NCI-H1436 (cell line): ENCODE measurements at regions not wholly inside any gene's neighbourhood (a gene's known extent, or its start where the extent isn't known, plus 50 kb on each side); places are given as distances from the start of the nearest gene placed in this dataset.
"Not testable (repeated sequence)": the region's sequence is repeated elsewhere in the genome, so short reads cannot be mapped to it uniquely, and the experiment has no call there.

ENCODE experiments used
- DNase-seq: peaks from one replicate; lab custom pipeline; 2025; lab: John Stamatoyannopoulos, UW

DNA sequence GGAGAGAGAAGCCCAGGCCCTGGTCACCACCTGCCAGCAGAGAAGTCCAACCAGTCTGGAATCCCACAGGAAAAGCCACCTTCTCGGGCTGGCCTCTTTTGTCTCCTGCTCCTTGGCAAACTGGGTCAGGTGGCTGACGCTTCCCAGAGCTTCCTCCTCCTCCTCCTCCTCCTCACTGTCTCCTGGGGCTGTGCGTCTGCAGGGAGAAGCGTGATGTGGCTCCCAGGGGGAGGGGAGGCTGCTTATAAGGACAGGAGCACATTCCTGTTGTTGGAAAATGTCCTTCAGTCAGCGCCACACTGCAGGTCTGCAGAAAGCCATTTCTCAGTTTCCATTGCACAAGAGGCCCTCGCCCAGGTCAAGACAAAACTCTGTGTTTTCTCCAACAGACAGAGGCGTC lies 1316.5 kb downstream of the BRD1 start:
- DNase-seq: no peak

DNA sequence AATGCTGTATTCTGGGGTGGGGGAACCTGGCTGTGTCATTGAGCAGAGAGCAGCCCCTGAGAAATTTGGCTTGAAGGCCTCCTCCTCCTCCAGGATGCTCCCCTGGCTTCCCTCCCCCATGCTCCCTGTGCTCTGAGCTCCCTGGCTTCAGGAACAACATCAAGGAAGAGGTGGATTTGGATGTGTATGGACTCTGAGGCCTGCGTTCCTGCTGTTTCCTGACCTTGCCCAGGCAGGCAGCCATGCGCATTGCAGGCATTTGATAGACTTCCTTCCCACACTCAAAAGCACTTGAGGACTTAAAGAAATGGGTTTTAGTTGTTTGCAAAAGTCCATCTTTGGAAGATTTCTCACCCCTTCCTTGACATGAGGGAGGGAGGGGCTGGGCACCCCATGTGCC lies 1317.1 kb downstream of the BRD1 start:
- DNase-seq: no peak

DNA sequence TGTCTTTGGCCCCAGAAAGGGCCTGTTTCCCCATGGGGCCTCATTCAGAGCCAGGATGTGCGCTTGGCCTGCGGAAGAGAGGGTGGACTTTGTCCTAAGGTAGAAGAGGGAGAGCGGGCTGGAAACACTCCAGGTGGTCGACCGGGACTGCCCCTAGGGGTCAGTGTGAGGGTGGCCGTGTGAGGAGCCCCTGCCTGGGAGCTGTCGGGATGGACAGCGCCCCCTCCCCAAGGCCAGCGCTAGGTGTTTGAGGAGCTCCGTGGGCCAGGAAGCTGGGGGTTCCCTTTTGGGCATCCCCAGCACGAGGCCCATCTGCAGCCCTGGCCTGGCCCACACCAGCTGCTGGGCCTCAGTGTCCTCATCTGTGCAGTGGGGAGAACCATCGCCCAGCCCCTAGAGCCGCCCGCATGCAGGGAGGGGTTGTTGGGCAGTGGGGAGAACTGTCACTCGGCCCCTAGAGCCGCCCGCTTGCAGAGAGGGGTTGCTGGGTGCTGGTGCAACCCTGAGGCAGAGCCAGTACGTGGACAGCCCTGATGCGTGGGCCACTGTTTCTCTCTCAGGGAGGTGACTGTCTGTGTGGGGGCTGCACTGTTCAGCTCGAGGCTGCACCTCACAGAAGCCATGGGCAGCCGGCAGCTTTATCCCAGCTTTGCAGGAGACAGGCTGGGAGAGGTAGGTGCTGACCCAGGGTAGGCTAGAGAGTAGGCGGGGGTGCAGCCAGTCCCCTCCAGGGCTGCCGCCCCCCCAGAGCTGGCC lies 1319.9 kb downstream of the BRD1 start:
- DNase-seq: no peak

DNA sequence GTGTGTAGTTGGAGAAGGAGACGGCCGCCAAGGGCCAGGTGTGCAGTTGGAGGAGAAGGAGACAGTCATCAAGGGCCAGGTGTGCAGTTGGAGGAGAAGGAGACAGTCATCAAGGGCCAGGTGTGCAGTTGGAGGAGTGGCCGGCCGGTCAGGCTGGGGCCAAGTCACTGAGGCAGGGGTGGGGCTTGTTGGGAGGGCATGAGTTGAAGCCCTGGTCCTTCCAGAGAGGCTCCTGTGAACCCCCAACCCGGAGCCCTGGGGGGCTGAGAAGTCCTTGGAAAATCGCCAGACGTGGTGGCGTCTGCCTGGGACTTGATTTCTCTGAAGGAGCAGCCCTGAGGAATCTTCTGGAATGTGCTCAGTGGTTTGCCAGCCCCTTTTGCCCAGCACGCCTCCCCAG lies 1320.5 kb downstream of the BRD1 start:
- DNase-seq: no peak

DNA sequence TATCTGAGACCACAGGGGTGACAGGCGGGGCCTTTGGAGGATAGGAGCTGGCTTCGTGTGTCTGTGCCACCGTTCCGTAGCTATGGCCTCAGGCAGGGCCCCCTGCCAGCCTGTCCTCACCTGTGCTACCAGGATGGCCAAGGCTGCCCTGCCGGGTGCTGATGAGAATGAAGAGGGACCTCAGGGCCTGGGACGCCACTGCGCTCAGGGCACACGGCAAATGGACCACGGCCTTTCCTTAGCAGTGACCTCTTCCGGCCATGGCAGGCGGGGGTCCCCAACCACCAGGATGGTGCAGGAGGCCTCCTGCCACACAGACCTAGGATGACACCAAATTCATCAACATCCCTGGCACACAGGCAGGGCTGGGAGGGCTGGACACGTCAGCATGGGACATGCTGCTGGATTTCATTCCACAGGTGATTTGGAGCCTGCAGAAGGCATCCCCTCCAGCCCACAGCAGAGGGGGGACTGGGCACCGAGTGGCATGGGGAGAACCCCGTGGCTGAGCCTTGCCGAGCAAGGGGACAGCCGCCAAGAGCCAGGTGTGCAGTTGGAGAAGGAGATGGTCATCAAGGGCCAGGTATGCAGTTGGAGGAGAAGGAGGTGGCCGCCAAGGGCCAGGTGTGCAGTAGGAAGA lies 1321.0 kb downstream of the BRD1 start:
- no peak for DNase-seq

DNA sequence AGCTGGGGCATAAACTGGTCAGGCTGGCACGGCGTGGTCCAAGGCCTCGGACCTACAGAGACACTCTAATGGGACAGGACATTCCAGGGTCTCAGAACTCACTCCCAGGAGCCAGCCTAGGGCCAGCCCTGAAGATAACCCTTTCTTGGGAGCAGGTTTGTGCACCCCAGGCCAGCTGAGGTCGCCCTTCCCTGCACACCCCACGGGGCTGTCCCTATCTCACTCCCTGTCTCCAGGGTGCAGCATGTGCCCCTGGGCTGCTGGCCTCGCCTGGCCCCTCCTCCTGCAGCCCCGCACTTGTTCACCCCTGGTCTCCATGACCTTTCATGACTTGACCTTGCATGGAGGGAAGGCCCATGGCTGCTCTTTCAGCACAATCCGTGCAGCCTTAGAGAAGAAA lies 1321.8 kb downstream of the BRD1 start:
- no peak for DNase-seq

DNA sequence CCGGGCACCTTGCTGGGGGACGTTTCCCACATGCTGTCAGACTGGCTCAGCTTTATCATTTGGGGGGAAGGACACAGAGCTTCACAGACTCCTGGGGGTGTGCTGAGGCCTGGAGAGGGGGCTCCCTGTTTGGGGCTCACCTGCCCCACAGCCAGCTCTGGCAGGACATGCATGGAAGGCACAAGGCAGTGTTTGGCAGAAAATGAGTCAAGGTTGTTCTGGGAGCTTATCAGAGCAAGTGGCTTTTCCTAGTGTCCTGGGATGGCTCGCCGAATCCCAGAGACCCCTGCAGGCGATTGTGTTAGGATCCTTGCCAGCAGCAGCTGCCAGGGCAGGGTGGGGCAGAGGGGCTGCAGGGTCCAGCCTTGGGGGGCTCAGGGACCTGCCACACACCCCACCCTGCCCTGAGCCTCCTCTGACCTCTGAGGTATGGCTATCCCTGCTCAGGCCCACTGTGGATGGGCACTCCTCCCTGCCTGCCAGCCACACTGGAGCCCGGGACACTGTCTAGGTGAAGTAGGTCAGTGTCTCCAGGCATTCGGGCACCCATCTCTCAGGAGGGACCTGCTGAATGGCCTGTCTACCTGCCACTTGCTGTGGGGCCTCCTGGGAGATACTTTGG lies 1323.0 kb downstream of the BRD1 start:
- DNase-seq: no peak

DNA sequence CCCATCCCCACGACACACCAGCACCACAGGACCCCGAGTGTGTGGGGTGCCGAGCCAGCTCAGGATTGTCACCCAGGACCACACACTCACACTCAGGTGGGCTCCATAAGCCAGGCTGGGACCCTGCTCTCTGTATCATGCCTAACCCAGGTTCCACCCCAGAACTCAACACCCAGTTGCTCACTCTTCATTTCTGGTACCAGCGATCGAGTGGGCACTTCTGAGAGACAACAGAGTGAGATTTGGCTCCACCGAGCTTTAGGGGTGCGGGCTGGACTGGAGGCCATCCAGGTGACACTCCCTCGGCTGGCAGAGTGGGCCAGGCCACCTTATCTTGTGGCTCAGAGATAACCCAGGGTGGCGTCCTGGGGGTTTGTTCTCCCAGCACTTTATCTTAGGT lies 1323.8 kb downstream of the BRD1 start:
- DNase-seq: no peak

DNA sequence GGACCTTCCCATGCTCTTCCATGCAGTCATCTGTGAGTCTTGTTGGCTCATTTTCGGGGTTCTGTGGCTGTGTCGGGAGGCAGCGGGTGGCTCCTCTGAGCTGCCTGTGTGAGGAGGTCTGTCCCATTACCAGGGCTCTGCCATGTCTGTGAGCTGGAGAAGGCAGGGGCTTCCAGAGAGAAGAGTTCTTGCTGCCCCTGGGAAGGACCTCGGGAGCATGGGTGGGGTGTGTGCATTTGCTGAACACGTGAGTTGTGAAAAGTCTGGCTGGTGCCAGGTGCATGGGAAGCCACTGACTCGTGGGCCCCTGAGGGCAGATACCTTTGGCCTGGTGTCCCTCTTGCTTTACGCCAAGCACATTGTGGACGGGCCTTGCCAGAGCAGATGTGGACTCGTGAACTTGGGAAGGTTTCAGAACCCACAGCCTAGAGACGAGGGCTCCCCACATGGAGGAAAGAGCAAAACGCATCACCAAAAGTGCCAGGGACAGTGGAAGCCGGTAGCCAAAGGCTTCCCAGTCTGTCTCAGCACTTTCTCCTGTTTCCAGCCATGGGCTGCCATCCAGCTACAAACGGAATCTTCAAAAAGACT lies 1324.5 kb downstream of the BRD1 start:
- no peak for DNase-seq

DNA sequence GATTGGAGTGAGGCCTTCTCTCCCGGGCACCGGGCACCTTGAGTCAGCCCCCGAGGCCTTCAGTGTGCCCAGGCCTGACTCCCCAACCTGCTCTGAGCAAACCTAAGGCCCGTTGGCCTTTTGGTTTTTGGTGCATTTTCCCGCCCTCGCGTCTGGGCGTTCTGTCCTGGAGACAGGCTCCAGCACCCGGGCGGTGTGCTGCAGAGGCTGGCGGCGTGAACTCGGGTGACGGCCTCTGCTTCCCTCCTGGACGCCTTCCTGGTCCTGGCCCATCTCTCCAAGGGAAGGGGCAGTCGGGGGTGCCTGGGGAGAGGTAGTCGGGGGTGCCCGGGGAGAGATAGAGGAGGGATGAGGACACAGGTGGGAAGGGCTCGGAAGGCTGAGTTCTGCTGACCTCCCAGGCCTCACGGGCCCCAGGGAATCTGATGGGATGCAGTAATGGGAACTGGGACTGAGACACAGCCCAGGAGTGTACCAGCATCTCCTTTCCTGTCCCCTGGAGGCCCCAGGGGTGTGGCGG lies 1326.4 kb downstream of the BRD1 start:
- no peak for DNase-seq

DNA sequence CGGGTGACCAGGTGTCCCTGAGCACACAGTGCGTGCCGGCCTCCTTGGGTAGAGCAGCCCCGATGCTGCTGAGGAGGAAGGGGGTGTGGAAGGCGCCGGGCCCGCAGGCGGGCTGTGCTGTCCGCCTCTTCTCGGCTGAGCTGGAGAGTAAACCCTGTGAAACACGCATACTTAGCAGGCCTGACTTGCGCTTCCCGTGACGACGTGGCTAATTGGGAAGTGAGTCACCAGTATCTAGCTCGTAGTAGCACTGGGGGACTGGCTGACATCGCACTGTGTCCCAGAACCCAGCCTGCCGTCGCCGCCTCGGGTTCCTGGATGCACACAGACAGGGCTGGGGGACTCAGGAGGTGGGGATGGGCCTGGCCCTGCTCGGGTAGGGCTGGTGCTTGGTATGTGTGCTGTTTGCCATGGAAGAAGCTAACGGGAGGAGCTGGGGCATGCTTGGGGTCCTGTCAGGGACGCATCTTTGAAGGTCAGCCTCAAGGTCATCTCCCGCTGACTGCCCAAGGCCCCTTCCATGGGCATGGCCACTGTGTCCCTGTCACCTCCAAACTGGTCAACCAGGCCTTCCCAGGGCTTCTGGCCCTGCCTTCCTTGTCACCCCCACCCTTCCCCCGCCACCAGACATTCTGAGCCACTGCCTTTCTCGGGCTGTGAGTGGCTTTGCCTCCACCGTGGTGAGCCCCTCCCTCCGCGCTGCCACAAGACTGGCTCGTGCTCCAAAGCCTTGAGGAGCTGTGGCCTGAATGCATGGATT lies 1327.0 kb downstream of the BRD1 start:
- DNase-seq: no peak

DNA sequence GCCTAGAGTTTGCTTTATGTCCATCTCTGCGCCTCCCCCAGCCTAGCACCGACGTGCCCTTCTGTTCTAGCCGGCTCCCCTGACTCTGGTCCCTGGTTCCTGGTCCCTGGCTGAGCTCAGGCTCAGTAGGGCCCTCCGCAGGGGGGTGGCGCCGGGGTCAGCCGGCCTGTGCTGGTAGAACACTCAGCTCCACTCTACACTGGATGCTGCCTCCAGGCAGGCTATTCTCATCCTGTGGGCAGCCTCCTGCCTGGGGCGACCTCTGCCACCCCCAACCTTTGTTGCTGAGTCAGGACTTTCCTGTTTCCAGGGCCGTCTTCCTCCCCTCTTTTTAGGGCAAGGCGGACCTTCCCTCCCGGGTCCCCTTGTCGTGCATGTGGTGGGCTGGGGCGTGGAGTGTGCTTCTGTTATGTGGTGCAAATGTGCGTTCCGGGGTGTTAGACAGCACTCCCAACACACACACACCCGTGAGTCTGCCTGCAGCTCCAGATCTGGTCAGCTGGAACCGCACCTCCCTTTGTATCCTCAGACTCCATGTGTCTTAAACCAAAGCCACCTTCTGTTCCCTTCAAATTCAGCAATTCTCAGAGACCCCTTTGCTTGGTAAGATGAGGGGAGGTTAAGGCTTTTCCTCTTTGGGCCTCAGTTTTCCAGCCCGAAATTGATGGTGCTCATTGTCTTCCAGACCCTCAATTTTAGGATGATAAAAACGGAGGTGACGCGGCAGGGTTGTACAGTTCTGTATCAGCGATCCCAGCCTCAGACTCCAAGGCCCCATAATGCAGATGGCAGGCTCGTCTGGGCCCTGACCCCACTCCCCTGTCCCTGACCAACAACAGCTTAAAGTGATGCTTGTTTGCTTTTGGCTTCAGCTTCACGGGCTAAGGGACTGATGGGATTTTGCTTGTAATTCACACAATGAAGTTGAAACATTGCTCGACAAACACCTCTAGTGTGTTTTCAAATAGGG lies 1327.9 kb downstream of the BRD1 start:
- no peak for DNase-seq

DNA sequence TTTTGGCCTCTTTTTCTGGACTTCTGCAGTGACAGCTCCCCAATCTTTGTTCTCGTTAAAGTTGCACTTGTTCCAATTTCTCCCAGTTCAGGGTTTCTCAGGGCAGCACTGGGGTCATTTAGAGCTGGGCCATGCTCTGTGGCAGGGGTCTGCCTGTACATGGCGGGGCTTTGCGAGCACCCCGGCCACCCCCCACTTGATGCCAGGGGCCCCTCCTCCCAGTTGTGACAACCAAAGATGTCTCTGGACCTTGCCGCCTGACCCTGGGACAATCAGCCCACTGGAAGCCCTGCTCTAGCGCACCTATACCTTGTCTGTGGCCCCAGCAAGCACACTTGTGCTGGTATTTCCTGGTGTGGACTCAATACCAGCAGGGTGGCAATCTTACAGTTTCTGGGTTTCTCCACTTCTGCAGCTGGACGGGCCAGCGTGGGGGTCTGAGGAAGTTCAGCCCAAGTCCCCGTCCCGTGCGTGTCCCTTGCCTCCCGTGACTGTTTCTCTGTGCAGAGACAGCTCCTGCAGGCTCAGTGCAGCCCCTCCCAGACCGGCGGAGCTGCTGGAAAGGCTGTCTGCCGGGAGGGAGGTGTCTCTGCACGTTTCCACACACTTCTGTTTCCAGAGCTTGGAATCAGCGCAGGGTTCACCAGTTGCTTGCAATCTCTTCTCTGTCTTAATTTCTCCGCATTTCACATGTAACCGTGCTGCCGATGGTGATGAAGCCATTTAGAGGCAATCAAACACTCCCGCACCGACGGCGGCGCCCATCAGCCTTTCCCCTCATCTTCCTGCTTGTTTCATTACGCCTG lies 1328.9 kb downstream of the BRD1 start:
- no peak for DNase-seq

DNA sequence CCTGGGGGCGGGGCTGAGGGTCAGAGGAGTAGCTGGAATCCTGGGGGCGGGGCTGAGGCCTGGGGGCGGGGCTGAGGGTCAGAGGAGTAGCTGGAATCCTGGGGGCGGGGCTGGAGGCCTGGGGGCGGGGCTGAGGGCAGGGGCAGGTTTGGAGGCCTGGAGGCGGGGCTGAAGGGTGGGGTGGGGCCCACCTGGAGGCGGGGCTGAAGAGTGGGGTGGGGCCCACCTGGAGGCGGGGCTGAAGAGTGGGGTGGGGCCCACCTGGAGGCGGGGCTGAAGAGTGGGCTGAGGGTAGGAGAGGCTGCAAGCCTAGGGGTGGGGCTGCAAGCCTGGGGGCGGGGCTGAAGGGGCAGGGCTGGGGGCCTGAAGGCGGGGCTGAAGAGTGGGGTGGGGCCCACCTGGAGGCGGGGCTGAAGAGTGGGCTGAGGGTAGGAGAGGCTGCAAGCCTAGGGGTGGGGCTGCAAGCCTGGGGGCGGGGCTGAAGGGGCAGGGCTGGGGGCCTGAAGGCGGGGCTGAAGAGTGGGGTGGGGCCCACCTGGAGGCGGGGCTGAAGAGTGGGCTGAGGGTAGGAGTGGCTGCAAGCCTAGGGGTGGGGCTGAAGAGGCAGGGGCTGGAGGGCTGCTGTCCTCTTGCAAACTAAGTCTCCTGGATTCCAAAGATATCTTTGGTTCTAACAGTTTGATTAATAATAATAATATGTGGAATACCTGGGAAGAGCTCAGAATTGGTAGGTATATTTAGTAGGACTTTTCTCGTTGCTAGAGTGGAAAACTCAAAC lies 1329.7 kb downstream of the BRD1 start:
- DNase-seq: not testable (repeated sequence)

DNA sequence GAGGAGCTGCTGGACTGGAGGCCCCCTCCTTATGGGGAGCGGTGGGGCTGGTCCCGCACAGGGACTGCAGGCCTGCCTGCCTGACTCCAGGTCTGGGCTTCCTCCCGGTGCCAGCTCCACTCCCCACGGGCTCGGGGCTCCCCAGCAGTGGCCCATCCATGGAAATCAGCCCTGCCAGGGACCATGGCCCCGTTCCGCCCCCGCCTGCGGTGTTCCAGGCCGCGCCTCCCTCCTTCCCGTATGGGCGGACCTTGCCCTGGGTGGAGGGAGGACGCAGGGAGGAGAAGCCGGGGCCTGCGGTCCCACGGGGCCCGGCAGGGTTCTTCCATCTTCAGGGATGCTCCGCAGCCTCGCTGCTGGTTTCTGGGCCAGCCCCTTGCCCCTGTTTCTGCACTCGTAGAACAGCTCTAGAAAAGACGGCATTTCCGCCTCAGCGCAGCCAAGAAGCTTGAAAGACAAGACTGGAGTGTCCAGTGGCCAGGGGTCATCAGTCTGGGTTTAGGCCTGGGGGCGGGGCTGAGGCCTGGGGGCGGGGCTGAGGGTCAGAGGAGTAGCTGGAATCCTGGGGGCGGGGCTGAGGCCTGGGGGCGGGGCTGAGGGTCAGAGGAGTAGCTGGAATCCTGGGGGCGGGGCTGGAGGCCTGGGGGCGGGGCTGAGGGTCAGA lies 1330.6 kb downstream of the BRD1 start:
- no peak for DNase-seq

DNA sequence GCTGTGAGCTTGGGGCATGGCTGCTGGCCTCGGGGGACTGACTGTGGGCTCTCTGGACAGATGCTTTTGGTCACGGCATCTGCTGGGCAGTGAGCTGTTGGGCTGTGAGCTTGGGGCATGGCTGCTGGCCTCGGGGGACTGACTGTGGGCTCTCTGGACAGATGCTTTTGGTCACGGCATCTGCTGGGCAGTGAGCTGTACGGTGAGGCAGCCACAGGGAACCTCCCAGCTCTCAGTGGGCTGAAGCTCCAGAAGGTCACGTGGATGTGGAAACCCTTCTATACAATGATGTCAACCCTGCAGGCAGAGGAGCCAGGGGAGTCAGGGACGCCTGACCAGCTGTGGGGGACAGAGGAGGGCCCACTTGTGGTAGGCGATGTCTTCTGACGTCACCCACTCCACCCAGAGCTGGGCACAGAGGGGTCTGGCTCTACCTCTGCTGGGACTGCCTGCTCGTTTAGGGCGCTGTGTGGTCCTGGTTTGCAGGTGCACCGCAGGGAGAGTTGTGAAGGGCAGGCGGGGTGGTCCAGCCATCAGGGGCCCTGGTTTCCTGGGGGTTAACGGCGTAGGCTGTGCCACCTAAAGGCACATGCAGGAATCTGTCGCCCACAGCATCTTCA lies 1331.3 kb downstream of the BRD1 start:
- no peak for DNase-seq

DNA sequence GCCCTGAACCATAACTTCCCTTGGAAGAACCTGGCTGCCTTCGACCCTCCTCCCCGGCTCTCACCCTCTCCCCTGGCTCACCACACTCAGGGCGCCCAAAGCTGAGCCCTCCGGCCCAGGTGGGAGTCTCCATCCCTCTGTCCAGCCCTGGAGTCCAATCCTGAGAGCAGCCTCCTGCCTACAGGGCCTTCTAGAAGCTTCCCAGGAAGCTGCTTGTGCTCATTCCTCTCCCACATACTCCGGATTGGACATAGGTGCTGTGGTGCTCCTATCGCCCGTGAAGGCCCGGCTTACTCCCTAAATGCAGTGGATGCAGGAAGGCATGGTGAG lies 1332.0 kb downstream of the BRD1 start:
- no peak for DNase-seq

DNA sequence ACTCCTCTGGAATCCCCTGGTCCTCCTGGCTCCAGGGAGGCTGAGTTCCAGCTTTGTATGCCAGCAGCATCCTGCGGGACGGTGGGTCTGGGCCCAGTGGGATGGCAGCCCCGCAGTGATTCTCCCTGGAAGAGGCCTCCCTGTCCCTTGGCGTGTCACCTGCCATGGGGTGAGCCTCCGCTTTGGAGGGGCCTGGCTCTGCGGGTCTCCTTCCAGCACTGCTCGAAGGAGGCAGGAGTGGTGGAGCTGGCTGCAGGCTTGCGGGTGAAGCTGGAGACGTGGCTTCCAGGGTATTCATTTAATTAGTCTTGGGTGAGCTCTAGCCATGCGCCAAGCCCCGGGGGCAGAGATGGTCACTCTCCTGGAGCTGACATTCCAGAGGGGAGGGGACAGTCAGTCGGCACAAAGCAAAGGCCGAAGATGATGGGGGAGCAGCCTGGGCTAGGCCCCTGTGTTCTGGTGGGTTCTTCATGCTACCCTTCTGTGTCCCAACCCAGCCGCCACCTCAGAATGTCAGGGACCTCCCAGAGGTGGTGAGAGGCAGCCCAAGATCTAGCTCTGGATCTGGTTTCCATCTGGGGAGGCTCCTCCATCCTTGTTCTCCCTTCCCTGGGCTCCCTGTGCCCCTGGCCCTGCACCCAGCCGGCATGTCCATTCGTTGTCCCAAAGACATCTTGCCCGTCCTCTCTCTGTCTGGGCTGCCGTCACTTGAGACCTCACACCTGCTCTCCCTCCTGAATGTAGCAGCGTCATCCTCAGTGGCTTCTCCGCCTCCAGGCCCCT lies 1332.5 kb downstream of the BRD1 start:
- no peak for DNase-seq
